ENCODE measurements at regions not wholly inside any gene's neighbourhood (a gene's known extent, or its start where the extent isn't known, plus 50 kb on each side); places are given as distances from the start of the nearest gene placed in this dataset.

GRCh38 chr2:18899725-18900124, 310.4 kb upstream of the NT5C1B start:
- H3K36me3 ChIP-seq (ENCODE audit: control insufficient read depth in 2 of 2, extremely low read depth in 1 of 2, insufficient read depth in 2 of 2, low read length in 2 of 2), result no peaks in the 10 kb centered on the region
- H4K20me1 ChIP-seq (ENCODE audit: control insufficient read depth, extremely low read depth, insufficient read depth, low read length), result no peaks in the 10 kb centered on the region
- no peaks in the 10 kb centered on the region for H3K9me1 ChIP-seq (ENCODE audit: control insufficient read depth, extremely low read depth, insufficient read depth, low read length)
- H3K4me3 ChIP-seq (ENCODE audit: control insufficient read depth in 2 of 3, extremely low read depth in 1 of 3, insufficient read depth in 2 of 3, low read depth in 1 of 3, low read length in 3 of 3), result no peak overlapping the region
- TF ChIP-seq CTCF (optimal IDR thresholded peaks at IDR 0.05 in 1 of 3, IDR thresholded peaks at IDR 0.05 in 1 of 3, conservative IDR thresholded peaks at IDR 0.05 in 1 of 3; ENCODE audit: extremely low read depth in 1 of 3, insufficient read depth in 2 of 3, low read length in 3 of 3) (no peak), EZH2 (IDR thresholded peaks at IDR 0.05; ENCODE audit: low read length) (no peak)
- no peak overlapping the region for H3K4me2 ChIP-seq (ENCODE audit: control insufficient read depth, extremely low read depth, insufficient read depth, low read depth, low read length)
- no peak overlapping the region for H3K27ac ChIP-seq (ENCODE audit: control insufficient read depth, insufficient read depth, low read length)
- FAIRE-seq (no peak), DNase-seq (ENCODE audit: low read depth, low spot score) (no peak)
- dilution Hi-C loops (cut with MboI; ENCODE audit: extremely low pct_ligation_motif_present, low sequenced_read_pairs), result no loop called here
- H2AFZ ChIP-seq (ENCODE audit: control insufficient read depth, low read length), result no peak overlapping the region
- no peaks in the 10 kb centered on the region for H3K27me3 ChIP-seq (ENCODE audit: control insufficient read depth, extremely low read depth, insufficient read depth, low read length)
- H3K9me3 ChIP-seq (ENCODE audit: control insufficient read depth, low read depth, low read length), result no peaks in the 10 kb centered on the region
- H3K79me2 ChIP-seq (ENCODE audit: control insufficient read depth, insufficient read depth, low read length), result no peaks in the 10 kb centered on the region
- H3K4me1 ChIP-seq (ENCODE audit: control insufficient read depth, extremely low read depth, insufficient read depth, low read length), result no peaks in the 10 kb centered on the region
- H3K9ac ChIP-seq (ENCODE audit: control insufficient read depth, extremely low read depth, insufficient read depth, low read length), result no peak overlapping the region

DNA sequence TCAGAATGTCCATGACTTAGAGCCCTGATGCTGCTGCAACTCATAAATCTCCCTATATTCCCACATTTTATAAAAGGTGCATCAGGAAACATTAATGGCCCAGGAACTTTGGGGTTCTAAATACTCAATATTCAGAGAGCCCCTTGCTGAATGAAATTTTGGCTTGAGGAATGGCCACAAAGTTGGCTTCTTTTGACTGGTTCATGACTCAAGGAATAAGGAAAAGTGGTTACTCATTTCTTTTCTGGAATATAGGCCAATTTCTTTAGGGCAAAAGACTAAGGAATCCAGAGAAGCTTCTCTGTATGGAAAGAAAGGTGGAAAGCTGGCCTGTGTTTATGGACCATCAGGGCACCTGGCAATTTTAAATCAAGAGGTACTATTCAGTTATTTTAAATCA, 308.9 kb upstream of the NT5C1B start:
- no peak for DNase-seq (ENCODE audit: low read depth, low spot score)
- dilution Hi-C loops (cut with MboI; ENCODE audit: extremely low pct_ligation_motif_present, low sequenced_read_pairs), result no loop called here
- Histone ChIP-seq H3K36me3 (ENCODE audit: control insufficient read depth in 2 of 2, extremely low read depth in 1 of 2, insufficient read depth in 2 of 2, low read length in 2 of 2) (no peaks in the 10 kb centered on the region), H3K9me3 (ENCODE audit: control insufficient read depth, low read depth, low read length) (no peaks in the 10 kb centered on the region), H3K27me3 (ENCODE audit: control insufficient read depth, extremely low read depth, insufficient read depth, low read length) (no peaks in the 10 kb centered on the region), H3K4me1 (ENCODE audit: control insufficient read depth, extremely low read depth, insufficient read depth, low read length) (no peaks in the 10 kb centered on the region), H3K4me3 (ENCODE audit: control insufficient read depth in 2 of 3, extremely low read depth in 1 of 3, insufficient read depth in 2 of 3, low read depth in 1 of 3, low read length in 3 of 3) (no peak overlapping the region), H2AFZ (ENCODE audit: control insufficient read depth, low read length) (no peak overlapping the region), H3K4me2 (ENCODE audit: control insufficient read depth, extremely low read depth, insufficient read depth, low read depth, low read length) (no peak overlapping the region), H3K27ac (ENCODE audit: control insufficient read depth, insufficient read depth, low read length) (no peak overlapping the region), H3K9ac (ENCODE audit: control insufficient read depth, extremely low read depth, insufficient read depth, low read length) (no peak overlapping the region), H3K79me2 (ENCODE audit: control insufficient read depth, insufficient read depth, low read length) (no peaks in the 10 kb centered on the region), H4K20me1 (ENCODE audit: control insufficient read depth, extremely low read depth, insufficient read depth, low read length) (no peaks in the 10 kb centered on the region), H3K9me1 (ENCODE audit: control insufficient read depth, extremely low read depth, insufficient read depth, low read length) (no peaks in the 10 kb centered on the region)
- TF ChIP-seq CTCF (optimal IDR thresholded peaks at IDR 0.05 in 1 of 3, IDR thresholded peaks at IDR 0.05 in 1 of 3, conservative IDR thresholded peaks at IDR 0.05 in 1 of 3; ENCODE audit: extremely low read depth in 1 of 3, insufficient read depth in 2 of 3, low read length in 3 of 3) (no peak), EZH2 (IDR thresholded peaks at IDR 0.05; ENCODE audit: low read length) (no peak)
- FAIRE-seq, result no peak

Data from keratinocyte (primary cell).